ENCODE measurements at regions not wholly inside any gene's neighbourhood (a gene's known extent, or its start where the extent isn't known, plus 50 kb on each side); places are given as distances from the start of the nearest gene placed in this dataset.

GRCh38 chr11:15903246-15903645 lies 453.1 kb downstream of the SOX6 start:
- no peaks in the 10 kb centered on the region for H3K27me3 ChIP-seq (ENCODE audit: insufficient read depth, low read length, poor library complexity)

GRCh38 chr11:15905366-15906104 lies 450.8 kb downstream of the SOX6 start:
- Histone ChIP-seq H3K27ac (ENCODE audit: low read depth, low read length) (no peak overlapping the region), H2BK15ac (replicated peaks; ENCODE audit: low read depth) (no peak overlapping the region), H3K56ac (ENCODE audit: low read length) (no peak overlapping the region), H2AK5ac (ENCODE audit: low read length) (no peak overlapping the region), H3K9ac (ENCODE audit: low read length) (no peak overlapping the region), H3K23ac (ENCODE audit: low read length) (no peak overlapping the region), H3K79me1 (ENCODE audit: low read length) (no peaks in the 10 kb centered on the region), H2BK120ac (ENCODE audit: low read depth, low read length) (no peak overlapping the region), H3K79me2 (ENCODE audit: control insufficient read depth, insufficient read depth, low read length) (no peaks in the 10 kb centered on the region), H4K8ac (ENCODE audit: low read depth, low read length) (no peak overlapping the region), H3K27me3 (ENCODE audit: insufficient read depth, low read length, poor library complexity) (no peaks in the 10 kb centered on the region), H3K18ac (ENCODE audit: low read length) (no peak overlapping the region), H3K4me3 (ENCODE audit: low read length) (no peak overlapping the region), H4K5ac (ENCODE audit: low read length) (no peak overlapping the region), H3K36me3 (ENCODE audit: control insufficient read depth, insufficient read depth, low read length) (no peaks in the 10 kb centered on the region), H3K4ac (ENCODE audit: low read depth, low read length) (no peak overlapping the region), H2BK5ac (ENCODE audit: low read length) (no peak overlapping the region), H3K4me1 (ENCODE audit: control insufficient read depth, low read depth, low read length) (peaks cover 8% of the 10 kb centered on the region), H3K4me2 (ENCODE audit: low read length) (no peak overlapping the region)
- WGBS (ENCODE audit: extremely low coverage, insufficient coverage, low lambda C conversion rate), result no CpG with 5 or more reads among the region's 21 CpGs
- no peak for DNase-seq

More at GRCh38 chr11:15903246-15903645, 453.1 kb downstream of the SOX6 start:
- Histone ChIP-seq H3K9ac (ENCODE audit: low read length) (no peak overlapping the region), H2BK15ac (replicated peaks; ENCODE audit: low read depth) (no peak overlapping the region), H2AK5ac (ENCODE audit: low read length) (no peak overlapping the region), H3K56ac (ENCODE audit: low read length) (no peak overlapping the region), H3K4me2 (ENCODE audit: low read length) (no peak overlapping the region), H3K4me1 (ENCODE audit: control insufficient read depth, low read depth, low read length) (peaks cover 5% of the 10 kb centered on the region), H3K27ac (ENCODE audit: low read depth, low read length) (no peak overlapping the region), H3K4ac (ENCODE audit: low read depth, low read length) (no peak overlapping the region), H3K4me3 (ENCODE audit: low read length) (no peak overlapping the region), H4K5ac (ENCODE audit: low read length) (no peak overlapping the region), H3K23ac (ENCODE audit: low read length) (no peak overlapping the region), H2BK120ac (ENCODE audit: low read depth, low read length) (no peak overlapping the region), H3K36me3 (ENCODE audit: control insufficient read depth, insufficient read depth, low read length) (no peaks in the 10 kb centered on the region), H3K79me2 (ENCODE audit: control insufficient read depth, insufficient read depth, low read length) (no peaks in the 10 kb centered on the region), H2BK5ac (ENCODE audit: low read length) (no peak overlapping the region), H4K8ac (ENCODE audit: low read depth, low read length) (no peak overlapping the region), H3K79me1 (ENCODE audit: low read length) (no peaks in the 10 kb centered on the region), H3K18ac (ENCODE audit: low read length) (no peak overlapping the region)
- no CpG with 5 or more reads among the region's 2 CpGs for WGBS (ENCODE audit: extremely low coverage, insufficient coverage, low lambda C conversion rate)
- peak; percentile 35 for DNase-seq

GRCh38 chr11:15906481-15907035 lies 449.8 kb downstream of the SOX6 start:
- Histone ChIP-seq H3K4ac (ENCODE audit: low read depth, low read length) (no peak overlapping the region), H3K79me1 (ENCODE audit: low read length) (no peaks in the 10 kb centered on the region), H3K23ac (ENCODE audit: low read length) (no peak overlapping the region), H3K36me3 (ENCODE audit: control insufficient read depth, insufficient read depth, low read length) (no peaks in the 10 kb centered on the region), H3K79me2 (ENCODE audit: control insufficient read depth, insufficient read depth, low read length) (no peaks in the 10 kb centered on the region), H3K27me3 (ENCODE audit: insufficient read depth, low read length, poor library complexity) (no peaks in the 10 kb centered on the region), H3K9ac (ENCODE audit: low read length) (no peak overlapping the region), H3K4me1 (ENCODE audit: control insufficient read depth, low read depth, low read length) (peaks cover 9% of the 10 kb centered on the region), H3K27ac (ENCODE audit: low read depth, low read length) (no peak overlapping the region), H2BK5ac (ENCODE audit: low read length) (no peak overlapping the region), H3K4me2 (ENCODE audit: low read length) (no peak overlapping the region), H4K8ac (ENCODE audit: low read depth, low read length) (no peak overlapping the region), H4K5ac (ENCODE audit: low read length) (no peak overlapping the region), H2BK120ac (ENCODE audit: low read depth, low read length) (no peak overlapping the region), H3K4me3 (ENCODE audit: low read length) (no peak overlapping the region), H3K56ac (ENCODE audit: low read length) (peak overlapping the region; percentile 34), H2BK15ac (replicated peaks; ENCODE audit: low read depth) (no peak overlapping the region), H3K18ac (ENCODE audit: low read length) (no peak overlapping the region), H2AK5ac (ENCODE audit: low read length) (no peak overlapping the region)
- 100% methylated on average over 1 of the region's 15 CpGs for WGBS (ENCODE audit: extremely low coverage, insufficient coverage, low lambda C conversion rate)
- DNase-seq, result no peak

GRCh38 chr11:15907806-15908205 lies 448.5 kb downstream of the SOX6 start:
- WGBS (ENCODE audit: extremely low coverage, insufficient coverage, low lambda C conversion rate), result no CpG with 5 or more reads among the region's 3 CpGs
- DNase-seq, result no peak
- peak overlapping the region; percentile 34 for H3K56ac ChIP-seq (ENCODE audit: low read length)

GRCh38 chr11:15909937-15910598 lies 446.3 kb downstream of the SOX6 start:
- no peaks in the 10 kb centered on the region for H3K79me1 ChIP-seq (ENCODE audit: low read length)
- H4K5ac ChIP-seq (ENCODE audit: low read length), result peak overlapping the region; percentile 86
- peak overlapping the region; percentile 91 for H3K18ac ChIP-seq (ENCODE audit: low read length)
- H3K79me2 ChIP-seq (ENCODE audit: control insufficient read depth, insufficient read depth, low read length), result no peaks in the 10 kb centered on the region
- no peaks in the 10 kb centered on the region for H3K36me3 ChIP-seq (ENCODE audit: control insufficient read depth, insufficient read depth, low read length)
- WGBS (ENCODE audit: extremely low coverage, insufficient coverage, low lambda C conversion rate), result no CpG with 5 or more reads among the region's 11 CpGs
- H2BK15ac ChIP-seq (replicated peaks; ENCODE audit: low read depth), result no peak overlapping the region
- no peak overlapping the region for H3K4me2 ChIP-seq (ENCODE audit: low read length)
- peaks cover 10% of the 10 kb centered on the region for H3K4me1 ChIP-seq (ENCODE audit: control insufficient read depth, low read depth, low read length)
- no peak for DNase-seq
- H3K4ac ChIP-seq (ENCODE audit: low read depth, low read length), result peak overlapping the region; percentile 48
- no peak overlapping the region for H3K23ac ChIP-seq (ENCODE audit: low read length)
- peak overlapping the region; percentile 62 for H2BK120ac ChIP-seq (ENCODE audit: low read depth, low read length)
- peak overlapping the region; percentile 77 for H3K56ac ChIP-seq (ENCODE audit: low read length)
- H2AK5ac ChIP-seq (ENCODE audit: low read length), result peak overlapping the region; percentile 72
- peak overlapping the region; percentile 29 for H4K8ac ChIP-seq (ENCODE audit: low read depth, low read length)
- H2BK5ac ChIP-seq (ENCODE audit: low read length), result peak overlapping the region; percentile 92
- H3K4me3 ChIP-seq (ENCODE audit: low read length), result no peak overlapping the region
- H3K27me3 ChIP-seq (ENCODE audit: insufficient read depth, low read length, poor library complexity), result no peaks in the 10 kb centered on the region
- no peak overlapping the region for H3K27ac ChIP-seq (ENCODE audit: low read depth, low read length)
- H3K9ac ChIP-seq (ENCODE audit: low read length), result no peak overlapping the region

More at GRCh38 chr11:15907806-15908205, 448.5 kb downstream of the SOX6 start:
- no peak overlapping the region for H3K23ac ChIP-seq (ENCODE audit: low read length)
- H3K27me3 ChIP-seq (ENCODE audit: insufficient read depth, low read length, poor library complexity), result no peaks in the 10 kb centered on the region
- H3K4me3 ChIP-seq (ENCODE audit: low read length), result no peak overlapping the region
- H2BK120ac ChIP-seq (ENCODE audit: low read depth, low read length), result no peak overlapping the region
- H3K27ac ChIP-seq (ENCODE audit: low read depth, low read length), result no peak overlapping the region
- peak overlapping the region; percentile 50 for H2AK5ac ChIP-seq (ENCODE audit: low read length)
- no peaks in the 10 kb centered on the region for H3K79me2 ChIP-seq (ENCODE audit: control insufficient read depth, insufficient read depth, low read length)
- H2BK5ac ChIP-seq (ENCODE audit: low read length), result no peak overlapping the region
- H2BK15ac ChIP-seq (replicated peaks; ENCODE audit: low read depth), result no peak overlapping the region
- peaks cover 10% of the 10 kb centered on the region for H3K4me1 ChIP-seq (ENCODE audit: control insufficient read depth, low read depth, low read length)
- no peak overlapping the region for H3K18ac ChIP-seq (ENCODE audit: low read length)
- H3K4me2 ChIP-seq (ENCODE audit: low read length), result no peak overlapping the region
- H4K5ac ChIP-seq (ENCODE audit: low read length), result no peak overlapping the region
- no peak overlapping the region for H4K8ac ChIP-seq (ENCODE audit: low read depth, low read length)
- no peak overlapping the region for H3K9ac ChIP-seq (ENCODE audit: low read length)
- H3K4ac ChIP-seq (ENCODE audit: low read depth, low read length), result no peak overlapping the region
- H3K36me3 ChIP-seq (ENCODE audit: control insufficient read depth, insufficient read depth, low read length), result no peaks in the 10 kb centered on the region
- H3K79me1 ChIP-seq (ENCODE audit: low read length), result no peaks in the 10 kb centered on the region
